Endodermal cell (in vitro differentiated cells): ENCODE measurements at regions not wholly inside any gene's neighbourhood (a gene's known extent, or its start where the extent isn't known, plus 50 kb on each side); places are given as distances from the start of the nearest gene placed in this dataset.
"Not testable (repeated sequence)": the region's sequence is repeated elsewhere in the genome, so short reads cannot be mapped to it uniquely, and the experiment has no call there.

Experiments
- DNase-seq: peaks from one replicate; pipeline ENCODE4 v3.0.0-alpha.2; 2017
- H3K27ac ChIP-seq: 2 replicates; pipeline ENCODE4 v1.5.1; 2013; ENCODE audit warnings: mild to moderate bottlenecking, low read depth, low read length, moderate library complexity
- H3K27me3 ChIP-seq: 2 replicates; pipeline ENCODE4 v1.6.1; 2013; ENCODE audit warnings: mild to moderate bottlenecking, low read length, moderate library complexity; ENCODE audit not compliant: insufficient read depth, control insufficient read depth, poor library complexity, severe bottlenecking
- H3K36me3 ChIP-seq: 2 replicates; pipeline ENCODE4 v1.7.0; 2013; ENCODE audit warnings: mild to moderate bottlenecking, low read length, moderate library complexity; ENCODE audit not compliant: control insufficient read depth, insufficient read depth
- H3K4me1 ChIP-seq: one replicate; pipeline ENCODE4 v1.7.0; 2013; ENCODE audit warnings: low read length; ENCODE audit not compliant: control insufficient read depth, insufficient read depth
- H3K4me3 ChIP-seq: 2 replicates; pipeline ENCODE4 v1.5.1; 2013; ENCODE audit warnings: mild to moderate bottlenecking, low read length, moderate library complexity
- H3K9ac ChIP-seq: 2 replicates; pipeline ENCODE4 v1.6.1; 2013; ENCODE audit warnings: mild to moderate bottlenecking, low read length, moderate library complexity; ENCODE audit not compliant: poor library complexity, severe bottlenecking; ENCODE audit errors: extremely low read depth
- H3K9me3 ChIP-seq: 2 replicates; pipeline ENCODE4 v1.6.1; 2013; ENCODE audit warnings: mild to moderate bottlenecking, low read length, moderate library complexity; ENCODE audit not compliant: control insufficient read depth
- H3K27ac Mint-ChIP-seq: 2 replicates; pipeline ENCODE4 v1.8.0; 2020; ENCODE audit warnings: mixed read lengths
- H3K27me3 Mint-ChIP-seq: 2 replicates; pipeline ENCODE4 v1.8.0; 2021; ENCODE audit warnings: mild to moderate bottlenecking, mixed read lengths; ENCODE audit not compliant: insufficient read depth
- H3K36me3 Mint-ChIP-seq: 2 replicates; pipeline ENCODE4 v1.8.0; 2020; ENCODE audit warnings: low read depth, mixed read lengths
- H3K4me1 Mint-ChIP-seq: 2 replicates; pipeline ENCODE4 v1.8.0; 2020; ENCODE audit warnings: mixed read lengths
- H3K4me3 Mint-ChIP-seq: 2 replicates; pipeline ENCODE4 v1.8.0; 2020; ENCODE audit warnings: mild to moderate bottlenecking, moderate library complexity, mixed read lengths
- H3K9me3 Mint-ChIP-seq: 2 replicates; pipeline ENCODE4 v1.8.0; 2020; ENCODE audit warnings: mild to moderate bottlenecking, mixed read lengths
- WGBS, 2 experiments: methylation state at CpG; one replicate each; pipeline versions ENCODE4 v1.1.5 to v1.1.7; 2013; ENCODE audit warnings: missing lambda C conversion rate in 2 of 2, mixed read lengths in 1 of 2; ENCODE audit not compliant: insufficient coverage in 1 of 2, insufficient read length in 1 of 2; 5-methylcytosine and 5-hydroxymethylcytosine counted together
- TF ChIP-seq, protein P1 (sequence below): fragments of 200-600 bp; sonication (generic); conservative IDR thresholded peaks from 2 replicates; pipeline ENCODE4 v1.5.0; 2021; ENCODE audit warnings: antibody characterized with exemption, mild to moderate bottlenecking

DNA sequence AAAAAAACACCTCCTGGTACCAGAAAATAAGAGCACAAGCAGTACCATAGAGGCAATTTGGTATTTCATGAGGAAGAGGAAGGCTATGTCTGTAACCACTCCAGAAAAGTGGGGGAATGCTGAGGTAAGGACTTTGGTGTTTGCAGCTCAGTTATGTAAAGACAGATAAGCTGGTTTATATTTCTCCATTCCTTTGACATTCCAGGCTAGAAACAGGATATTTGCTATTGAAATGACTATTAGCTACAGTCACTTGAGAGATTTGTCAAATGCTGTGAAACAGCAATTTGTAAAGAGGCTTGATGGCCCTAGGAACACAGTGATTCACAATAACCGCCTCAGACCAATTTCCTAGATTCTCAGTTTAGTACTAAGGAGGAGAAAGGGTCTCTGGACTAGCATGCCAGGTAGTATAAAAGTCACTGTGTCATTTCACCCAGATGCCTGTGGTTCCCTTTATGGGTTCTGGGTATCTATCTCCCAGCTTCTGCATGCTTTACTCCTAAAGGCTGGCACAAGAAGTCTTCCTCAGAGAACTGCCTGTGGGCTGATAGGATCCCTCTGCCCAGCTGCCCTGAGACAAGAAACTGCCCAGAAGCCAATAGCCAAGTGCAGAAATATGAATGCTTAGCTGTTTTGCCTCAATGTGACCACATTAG lies 80.5 kb downstream of the VCAM1 start:
- no peaks in the 10 kb centered on the region for H3K36me3 Mint-ChIP-seq
- H3K27ac Mint-ChIP-seq, result no peak overlapping the region
- no peak for DNase-seq
- Histone ChIP-seq H3K9ac (no peak overlapping the region), H3K27me3 (no peaks in the 10 kb centered on the region), H3K4me3 (no peak overlapping the region), H3K9me3 (peaks cover 25% of the 10 kb centered on the region), H3K36me3 (no peaks in the 10 kb centered on the region), H3K4me1 (no peaks in the 10 kb centered on the region), H3K27ac (no peak overlapping the region)
- peaks cover 20% of the 10 kb centered on the region for H3K9me3 Mint-ChIP-seq
- TF ChIP-seq, protein P1, sequence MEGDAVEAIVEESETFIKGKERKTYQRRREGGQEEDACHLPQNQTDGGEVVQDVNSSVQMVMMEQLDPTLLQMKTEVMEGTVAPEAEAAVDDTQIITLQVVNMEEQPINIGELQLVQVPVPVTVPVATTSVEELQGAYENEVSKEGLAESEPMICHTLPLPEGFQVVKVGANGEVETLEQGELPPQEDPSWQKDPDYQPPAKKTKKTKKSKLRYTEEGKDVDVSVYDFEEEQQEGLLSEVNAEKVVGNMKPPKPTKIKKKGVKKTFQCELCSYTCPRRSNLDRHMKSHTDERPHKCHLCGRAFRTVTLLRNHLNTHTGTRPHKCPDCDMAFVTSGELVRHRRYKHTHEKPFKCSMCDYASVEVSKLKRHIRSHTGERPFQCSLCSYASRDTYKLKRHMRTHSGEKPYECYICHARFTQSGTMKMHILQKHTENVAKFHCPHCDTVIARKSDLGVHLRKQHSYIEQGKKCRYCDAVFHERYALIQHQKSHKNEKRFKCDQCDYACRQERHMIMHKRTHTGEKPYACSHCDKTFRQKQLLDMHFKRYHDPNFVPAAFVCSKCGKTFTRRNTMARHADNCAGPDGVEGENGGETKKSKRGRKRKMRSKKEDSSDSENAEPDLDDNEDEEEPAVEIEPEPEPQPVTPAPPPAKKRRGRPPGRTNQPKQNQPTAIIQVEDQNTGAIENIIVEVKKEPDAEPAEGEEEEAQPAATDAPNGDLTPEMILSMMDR, result no peak
- WGBS, 2 experiments, result 100% methylated on average over 1 of the region's 1 CpG
- H3K4me3 Mint-ChIP-seq, result no peak overlapping the region
- H3K27me3 Mint-ChIP-seq, result no peaks in the 10 kb centered on the region
- no peaks in the 10 kb centered on the region for H3K4me1 Mint-ChIP-seq

DNA sequence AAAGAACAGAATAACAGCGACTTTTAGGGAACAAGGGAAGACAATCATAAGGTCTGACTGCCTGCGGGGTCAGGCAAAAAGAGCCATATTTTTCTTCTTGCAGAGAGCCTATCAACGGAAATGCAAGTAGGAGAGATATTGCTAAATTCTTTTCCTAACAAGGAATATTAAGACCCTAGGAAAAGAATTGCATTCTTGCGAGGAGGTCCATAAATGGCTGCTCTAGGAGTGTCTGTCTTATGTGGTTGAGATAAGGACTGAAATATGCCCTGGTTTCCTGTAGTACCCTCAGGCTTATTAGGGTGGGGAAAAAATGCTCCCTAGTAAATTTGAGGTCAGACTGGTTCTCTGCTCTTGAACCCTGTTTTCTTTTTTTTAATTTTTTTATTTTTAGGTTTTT lies 81.7 kb downstream of the VCAM1 start:
- H3K27me3 Mint-ChIP-seq, H3K36me3 ChIP-seq, H3K27ac ChIP-seq, H3K4me1 Mint-ChIP-seq, H3K36me3 Mint-ChIP-seq, H3K27ac Mint-ChIP-seq, H3K4me1 ChIP-seq, H3K27me3 ChIP-seq, H3K4me3 ChIP-seq, H3K4me3 Mint-ChIP-seq, H3K9ac ChIP-seq, DNase-seq: not testable (repeated sequence)
- 92 to 100% methylated on average over 1 to 4 of the region's 4 CpGs for WGBS, 2 experiments
- H3K9me3 ChIP-seq, result peaks cover 25% of the 10 kb centered on the region
- peaks cover 20% of the 10 kb centered on the region for H3K9me3 Mint-ChIP-seq

DNA sequence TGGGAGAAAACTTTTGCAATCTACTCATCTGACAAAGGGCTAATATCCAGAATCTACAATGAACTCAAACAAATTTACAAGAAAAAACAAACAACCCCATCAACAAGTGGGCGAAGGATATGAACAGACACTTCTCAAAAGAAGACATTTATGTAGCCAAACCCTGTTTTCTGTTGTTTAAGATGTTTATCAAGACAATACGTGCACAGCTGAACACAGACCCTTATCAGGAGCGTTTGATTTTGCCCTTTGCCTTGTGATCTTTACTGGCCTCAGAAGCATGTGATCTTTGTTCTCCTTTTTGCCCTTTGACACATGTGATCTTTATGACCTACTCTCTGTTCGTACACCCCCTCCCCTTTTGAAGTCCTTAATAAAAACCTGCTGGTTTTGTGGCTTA lies 83.7 kb downstream of the VCAM1 start:
- not testable (repeated sequence) for H3K27me3 ChIP-seq, H3K4me1 Mint-ChIP-seq, H3K9ac ChIP-seq, H3K4me3 Mint-ChIP-seq, H3K36me3 ChIP-seq, DNase-seq, H3K27ac ChIP-seq, H3K4me1 ChIP-seq, H3K4me3 ChIP-seq, H3K27ac Mint-ChIP-seq, H3K27me3 Mint-ChIP-seq, H3K36me3 Mint-ChIP-seq
- WGBS, 2 experiments, result 84 to 94% methylated on average over 3 to 4 of the region's 4 CpGs
- H3K9me3 ChIP-seq, result peaks cover 25% of the 10 kb centered on the region
- peaks cover 20% of the 10 kb centered on the region for H3K9me3 Mint-ChIP-seq

DNA sequence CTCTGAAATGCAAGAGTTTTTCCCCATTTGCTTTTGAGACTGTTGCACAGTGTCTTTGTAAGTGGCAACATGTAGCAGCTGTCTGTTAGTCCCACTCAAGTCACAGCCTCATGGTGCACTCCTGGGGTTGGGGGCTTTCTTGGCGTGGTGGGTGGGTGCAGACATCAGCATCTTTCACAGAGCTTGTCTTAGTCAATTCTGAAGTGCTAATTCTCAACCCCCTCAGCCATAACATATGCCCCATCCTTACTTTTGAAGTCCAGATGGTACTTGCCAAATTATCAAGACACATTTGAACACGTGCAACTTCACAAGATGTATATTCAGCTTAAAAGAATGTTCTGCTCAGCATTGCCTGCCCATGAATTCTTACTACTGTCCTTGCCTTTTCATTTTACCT lies 87.1 kb downstream of the VCAM1 start:
- peaks cover 9% of the 10 kb centered on the region for H3K4me1 Mint-ChIP-seq
- Histone ChIP-seq H3K4me3 (no peak overlapping the region), H3K4me1 (peaks cover 3% of the 10 kb centered on the region), H3K9me3 (no peaks in the 10 kb centered on the region), H3K9ac (no peak overlapping the region), H3K27me3 (no peaks in the 10 kb centered on the region), H3K27ac (no peak overlapping the region), H3K36me3 (no peaks in the 10 kb centered on the region)
- H3K36me3 Mint-ChIP-seq, result no peaks in the 10 kb centered on the region
- TF ChIP-seq, protein P1, result no peak
- DNase-seq, result no peak
- H3K27ac Mint-ChIP-seq, result no peak overlapping the region
- H3K9me3 Mint-ChIP-seq, result peaks cover 8% of the 10 kb centered on the region
- H3K4me3 Mint-ChIP-seq, result no peak overlapping the region
- WGBS, 2 experiments, result 90 to 97% methylated on average over 1 to 2 of the region's 2 CpGs
- no peaks in the 10 kb centered on the region for H3K27me3 Mint-ChIP-seq
